Fibroblast of lung (primary cell): ENCODE measurements at regions not wholly inside any gene's neighbourhood (a gene's known extent, or its start where the extent isn't known, plus 50 kb on each side); places are given as distances from the start of the nearest gene placed in this dataset.

Source experiments
- EZH2 ChIP-seq: IDR thresholded peaks from 2 replicates; pipeline ENCODE4 v1.5.1; 2012; ENCODE audit warnings: low read length, control low read depth, mild to moderate bottlenecking; ENCODE audit errors: missing control alignments
- TF ChIP-seq, protein P1 (sequence below), 2 donors: IDR thresholded peaks in 1 of 2; conservative IDR thresholded peaks in 1 of 2; 1 replicate in 1 of 2; 2 replicates in 1 of 2; pipeline ENCODE4 v1.5.1; 2011 to 2012; ENCODE audit warnings: low read length in 2 of 2, control low read depth in 1 of 2, inconsistent platforms in 1 of 2, low read depth in 1 of 2, mild to moderate bottlenecking in 1 of 2

DNA sequence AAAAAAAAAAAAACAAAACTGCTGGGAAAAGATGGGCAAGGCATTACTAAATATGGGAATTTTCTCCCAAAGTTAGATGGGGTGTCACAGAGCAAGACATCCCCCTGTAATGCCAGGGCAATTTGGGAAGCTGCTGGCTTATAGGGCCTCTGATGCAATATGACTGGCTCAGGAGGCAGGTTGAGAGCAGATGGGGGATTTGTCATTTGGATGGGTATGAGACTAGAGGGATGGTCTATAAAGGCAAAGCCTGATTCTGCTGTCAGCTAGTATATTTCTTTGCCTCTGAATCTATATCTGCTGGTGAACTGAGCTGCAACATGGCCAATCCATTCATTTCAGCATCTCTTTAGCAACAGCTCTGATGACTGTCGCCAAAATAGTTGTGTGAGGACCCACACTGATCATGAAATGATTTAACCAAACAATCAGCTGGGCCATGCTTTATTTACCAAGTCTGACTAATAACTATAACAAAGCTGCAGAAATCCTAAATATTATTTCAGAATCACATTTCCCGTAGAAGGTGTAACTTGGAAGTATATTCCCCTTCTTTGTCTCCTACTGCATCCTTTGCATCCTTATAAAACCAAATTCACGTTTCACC is 455.1 kb upstream of the ZNF608 start:
- TF ChIP-seq EZH2: no peak
- TF ChIP-seq, protein P1, sequence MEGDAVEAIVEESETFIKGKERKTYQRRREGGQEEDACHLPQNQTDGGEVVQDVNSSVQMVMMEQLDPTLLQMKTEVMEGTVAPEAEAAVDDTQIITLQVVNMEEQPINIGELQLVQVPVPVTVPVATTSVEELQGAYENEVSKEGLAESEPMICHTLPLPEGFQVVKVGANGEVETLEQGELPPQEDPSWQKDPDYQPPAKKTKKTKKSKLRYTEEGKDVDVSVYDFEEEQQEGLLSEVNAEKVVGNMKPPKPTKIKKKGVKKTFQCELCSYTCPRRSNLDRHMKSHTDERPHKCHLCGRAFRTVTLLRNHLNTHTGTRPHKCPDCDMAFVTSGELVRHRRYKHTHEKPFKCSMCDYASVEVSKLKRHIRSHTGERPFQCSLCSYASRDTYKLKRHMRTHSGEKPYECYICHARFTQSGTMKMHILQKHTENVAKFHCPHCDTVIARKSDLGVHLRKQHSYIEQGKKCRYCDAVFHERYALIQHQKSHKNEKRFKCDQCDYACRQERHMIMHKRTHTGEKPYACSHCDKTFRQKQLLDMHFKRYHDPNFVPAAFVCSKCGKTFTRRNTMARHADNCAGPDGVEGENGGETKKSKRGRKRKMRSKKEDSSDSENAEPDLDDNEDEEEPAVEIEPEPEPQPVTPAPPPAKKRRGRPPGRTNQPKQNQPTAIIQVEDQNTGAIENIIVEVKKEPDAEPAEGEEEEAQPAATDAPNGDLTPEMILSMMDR (conservative IDR thresholded peaks at IDR 0.05 in 1 of 2, IDR thresholded peaks at IDR 0.05 in 1 of 2; ENCODE audit: low read depth in 1 of 2, low read length in 2 of 2): no peak
